GM18867 (cell line): ENCODE measurements at regions not wholly inside any gene's neighbourhood (a gene's known extent, or its start where the extent isn't known, plus 50 kb on each side); places are given as distances from the start of the nearest gene placed in this dataset.
"Not testable (repeated sequence)": the region's sequence is repeated elsewhere in the genome, so short reads cannot be mapped to it uniquely, and the experiment has no call there.

Experiments
- ATAC-seq: cut with Tn5 transposase; IDR thresholded peaks from one replicate; pipeline ENCODE4 v1.9.1; 2021; ENCODE audit warnings: mild to moderate bottlenecking, moderate library complexity; ENCODE audit not compliant: unreplicated experiment

DNA sequence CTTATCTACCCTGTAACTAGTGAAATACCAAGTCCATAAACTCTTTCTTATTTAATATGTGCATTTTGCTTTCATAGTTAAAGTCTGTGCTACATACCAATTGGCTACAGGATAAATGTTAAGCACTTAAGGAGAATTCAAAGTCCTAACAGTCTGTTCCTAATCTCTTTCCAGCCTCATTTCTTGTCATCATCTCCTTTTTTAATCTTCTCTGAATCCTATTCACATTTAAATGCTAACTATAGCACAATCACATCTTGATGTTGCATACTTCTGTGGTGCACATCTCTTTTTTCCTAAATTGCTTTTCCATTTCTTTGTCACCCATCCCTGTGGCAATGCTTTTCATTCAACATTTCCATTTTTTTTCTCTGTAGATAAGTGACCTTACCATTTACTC, 996.1 kb upstream of the TYRP1 start:
- no peak for ATAC-seq

DNA sequence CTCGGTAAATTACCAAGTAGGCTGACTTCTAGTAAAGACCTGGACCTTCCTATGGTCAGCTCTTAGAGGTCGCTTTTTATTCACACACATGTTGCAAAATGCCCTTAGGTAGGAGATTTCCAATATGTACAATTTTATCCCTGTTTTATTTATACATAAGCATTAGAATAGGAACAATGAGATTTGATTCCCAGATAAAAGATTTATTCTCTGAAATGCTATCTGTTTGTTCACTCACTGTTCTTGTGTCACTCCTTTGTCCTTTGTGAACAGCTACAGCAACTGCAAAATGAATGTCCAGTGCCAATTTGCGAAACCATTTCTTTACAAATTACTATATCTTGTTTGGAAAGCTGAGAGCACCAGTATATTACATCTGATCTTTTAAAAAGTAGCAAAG, 991.5 kb upstream of the TYRP1 start:
- no peak for ATAC-seq

DNA sequence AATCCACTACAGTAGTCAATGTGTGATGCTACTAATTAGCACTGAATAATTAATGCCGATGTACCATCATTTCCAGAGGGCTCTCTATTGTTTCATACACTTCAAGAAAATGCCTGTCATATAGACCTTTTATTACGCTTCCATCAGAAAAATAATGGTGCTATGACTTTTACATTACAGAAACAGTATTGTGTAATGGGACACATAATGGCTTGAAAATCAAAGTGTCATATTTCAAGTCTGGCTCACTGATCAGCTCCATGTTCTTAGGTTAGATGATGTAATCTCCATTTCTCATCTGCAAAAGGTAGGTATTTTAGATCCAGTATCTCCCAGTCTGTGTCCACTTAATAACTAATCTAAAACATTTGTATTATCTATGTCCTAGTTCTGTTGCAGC, 990.6 kb upstream of the TYRP1 start:
- ATAC-seq: no peak

DNA sequence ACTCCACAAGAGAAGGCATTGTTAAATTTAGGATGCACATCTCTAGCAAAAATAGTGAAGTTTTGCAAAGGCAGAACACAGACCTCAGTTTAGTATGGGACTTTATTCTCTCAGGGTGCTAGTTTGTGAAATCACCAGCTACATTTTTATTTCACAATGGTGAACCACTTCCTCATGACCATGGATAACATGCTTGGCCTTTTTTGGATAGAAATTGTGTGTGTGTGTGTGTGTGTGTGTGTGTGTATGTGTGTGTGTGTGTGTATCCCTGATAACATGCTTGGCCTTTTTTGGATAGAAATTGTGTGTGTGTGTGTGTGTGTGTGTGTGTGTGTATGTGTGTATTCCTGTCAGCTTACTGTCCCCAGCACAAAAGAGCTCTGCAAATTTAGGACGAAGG, 989.0 kb upstream of the TYRP1 start:
- ATAC-seq: not testable (repeated sequence)

DNA sequence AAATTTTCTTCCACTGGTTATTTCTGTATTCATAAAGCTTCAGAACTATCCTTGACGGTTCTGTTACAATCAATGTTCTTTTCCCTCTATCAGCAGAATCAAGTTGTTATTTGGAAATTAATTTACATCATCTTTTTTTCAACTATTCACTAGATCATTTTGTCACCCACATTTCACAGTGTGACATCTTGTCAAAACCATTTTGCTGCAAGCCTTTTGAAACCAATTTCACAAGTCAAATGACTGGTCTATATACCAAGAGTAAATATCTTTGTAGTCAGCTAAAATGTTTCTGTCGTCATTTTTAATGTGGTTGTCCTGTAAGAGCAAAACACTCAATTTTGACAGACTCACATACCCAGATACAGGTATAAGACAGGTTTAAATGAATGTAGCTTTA, 984.3 kb upstream of the TYRP1 start:
- no peak for ATAC-seq

DNA sequence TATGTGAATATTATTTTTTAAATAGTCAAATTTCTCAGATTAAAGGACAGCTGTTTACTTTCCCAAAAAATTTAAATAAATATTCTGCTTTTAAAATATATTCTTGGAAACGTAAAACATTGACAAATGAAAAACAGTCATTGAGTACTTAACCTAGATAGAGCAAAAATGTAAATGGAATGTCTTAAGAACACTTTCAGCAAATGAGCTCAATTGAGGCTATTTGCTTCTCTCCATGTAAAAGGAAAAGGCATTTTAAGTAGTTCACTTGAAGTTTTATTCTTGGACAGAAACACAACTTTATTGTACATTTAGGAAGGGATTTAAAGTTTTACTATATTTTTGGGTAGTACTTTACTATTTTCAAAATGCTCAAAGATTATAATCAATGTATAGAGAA, 983.6 kb upstream of the TYRP1 start:
- ATAC-seq: no peak

DNA sequence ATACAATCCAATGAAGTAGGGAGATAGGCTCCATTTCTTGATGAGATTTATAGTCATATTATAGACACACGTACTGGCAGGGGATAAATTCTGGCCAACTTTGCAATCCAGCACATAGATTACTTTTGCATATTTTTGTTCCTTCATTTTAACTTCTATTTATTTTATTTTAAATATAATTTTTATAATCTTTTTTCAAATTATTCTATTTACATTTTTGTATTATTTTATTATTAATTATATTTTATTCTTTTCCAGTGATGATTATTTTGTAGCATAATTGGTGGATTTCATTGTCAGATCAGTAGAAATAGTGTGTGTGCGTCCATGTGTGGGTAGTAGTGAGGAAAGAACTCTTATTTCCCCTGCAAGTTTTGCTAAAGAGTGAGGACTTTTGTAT, 980.1 kb upstream of the TYRP1 start:
- no peak for ATAC-seq

DNA sequence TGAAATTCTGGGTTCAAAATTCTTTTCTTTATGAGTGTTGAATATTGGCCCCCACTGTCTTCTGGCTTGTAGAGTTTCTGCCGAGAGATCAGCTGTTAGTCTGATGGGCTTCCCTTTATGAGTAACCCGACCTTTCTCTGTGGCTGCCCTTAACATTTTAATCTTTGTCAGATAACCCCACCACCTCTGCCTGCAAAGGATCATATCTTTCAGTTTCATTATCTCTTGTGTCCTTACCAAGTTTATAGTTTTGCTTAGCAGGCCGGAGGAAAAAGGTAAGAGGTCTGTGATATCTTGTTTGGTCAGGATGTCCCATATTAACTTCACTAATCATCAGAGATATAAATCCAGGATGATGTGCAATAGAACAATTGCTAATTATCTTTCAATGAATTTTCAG, 970.2 kb upstream of the TYRP1 start:
- ATAC-seq: no peak

DNA sequence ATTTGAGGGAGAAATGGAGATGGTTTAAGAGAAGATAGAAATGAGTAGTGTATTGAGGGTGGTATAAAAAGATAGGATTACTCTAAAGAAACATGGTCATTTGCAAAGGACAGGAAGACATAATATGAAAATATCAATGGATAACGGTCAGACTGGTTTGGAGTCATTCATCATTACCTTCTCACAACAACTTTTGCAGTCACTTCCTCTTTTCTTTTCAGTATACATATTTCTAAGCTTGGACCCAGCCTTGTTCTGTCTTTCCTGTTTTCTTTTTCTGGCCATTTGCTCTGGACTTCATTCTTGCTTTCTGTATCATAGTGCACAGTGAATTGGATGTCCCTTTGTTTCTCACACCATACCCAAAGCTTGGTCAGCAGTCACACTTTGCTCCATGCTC, 966.5 kb upstream of the TYRP1 start:
- no peak for ATAC-seq

DNA sequence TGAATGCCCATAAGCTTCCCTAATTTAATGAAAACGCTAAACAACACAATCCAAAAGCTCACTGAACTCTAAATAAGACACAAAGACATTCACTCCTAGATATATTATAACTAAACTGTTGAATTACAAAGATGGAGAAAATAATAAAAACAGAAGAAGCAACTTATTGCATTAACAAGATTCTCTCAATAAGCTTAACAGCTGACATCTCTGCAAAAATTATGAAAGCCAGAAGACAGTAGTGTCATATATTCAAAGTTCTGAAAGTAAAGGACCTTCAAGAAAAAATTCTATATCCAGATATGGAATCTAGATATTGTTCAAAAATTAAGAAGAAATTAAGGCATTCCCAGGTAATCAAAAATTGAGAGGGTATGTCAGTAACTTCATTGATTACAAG, 957.8 kb upstream of the TYRP1 start:
- ATAC-seq: no peak

DNA sequence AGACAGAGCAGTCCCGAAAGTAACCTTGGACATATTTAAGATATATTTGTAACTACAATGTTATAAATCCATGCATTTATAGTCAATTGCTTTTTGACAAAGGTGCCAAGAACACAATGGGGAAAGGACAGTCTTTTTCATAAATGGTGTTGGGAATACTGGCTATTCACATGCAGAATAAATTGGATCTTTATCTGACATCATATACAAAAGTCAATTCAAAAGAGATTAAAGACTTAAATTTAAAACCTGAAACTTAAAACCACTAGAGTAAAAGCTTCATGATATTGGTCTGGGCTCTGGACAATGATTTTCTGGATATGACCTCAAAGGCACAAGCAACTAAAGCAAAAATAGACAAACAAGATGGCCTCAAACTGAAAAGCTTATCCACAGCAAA, 950.7 kb upstream of the TYRP1 start:
- no peak for ATAC-seq

DNA sequence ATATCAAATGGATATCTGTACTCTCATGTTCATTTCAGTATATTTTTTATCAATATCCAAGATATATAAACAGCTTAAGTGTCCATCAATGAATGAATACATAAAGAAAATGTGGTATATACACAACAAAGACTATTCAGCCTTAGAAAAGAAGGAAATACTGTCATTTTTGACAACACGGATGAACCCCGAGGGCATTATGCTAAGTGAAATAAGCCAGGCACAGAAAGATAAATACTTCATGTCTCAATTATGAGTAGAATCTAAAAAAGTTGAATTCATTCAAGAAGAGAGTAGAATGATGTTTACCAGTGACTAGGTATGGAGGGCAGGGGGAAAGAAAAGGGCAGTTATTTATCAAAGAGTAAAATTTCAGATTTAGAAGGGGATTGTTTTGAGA, 949.8 kb upstream of the TYRP1 start:
- no peak for ATAC-seq

DNA sequence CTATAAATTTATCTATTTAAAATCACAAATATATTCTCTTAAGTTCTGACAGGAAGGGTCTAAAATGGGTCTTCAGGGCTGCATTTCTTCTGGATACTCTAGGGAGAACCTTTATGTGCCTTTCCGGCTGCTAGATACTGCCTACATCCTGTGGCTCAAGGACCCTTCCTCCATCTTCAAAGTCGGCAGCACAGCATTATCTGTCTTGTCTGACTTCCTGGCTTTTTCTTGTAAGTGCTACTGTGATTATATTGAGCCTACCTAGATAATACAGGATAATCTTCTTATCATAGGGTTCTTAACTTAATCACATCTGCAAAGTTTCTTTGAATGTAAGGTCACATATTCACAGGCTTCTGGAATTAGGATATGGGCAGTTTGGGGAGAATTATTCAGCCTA, 943.8 kb upstream of the TYRP1 start:
- ATAC-seq: no peak

DNA sequence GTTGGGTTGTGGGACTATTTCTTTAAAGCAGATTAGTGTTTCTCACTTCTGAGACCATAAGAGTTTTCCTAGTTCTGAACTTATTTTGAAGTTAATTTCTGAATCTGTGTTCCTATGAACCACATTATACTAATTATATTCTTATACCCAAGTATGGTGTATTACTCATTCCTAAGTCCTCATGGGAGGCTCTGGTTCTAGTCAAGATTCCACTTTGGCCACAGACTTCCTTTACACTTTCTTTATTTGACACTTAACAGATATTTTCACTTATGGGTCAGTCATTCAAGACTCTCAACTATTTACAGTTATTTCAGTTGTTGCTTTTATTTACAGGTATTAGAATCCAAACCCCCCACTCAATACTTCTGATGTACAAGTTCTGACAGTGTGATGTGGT, 937.2 kb upstream of the TYRP1 start:
- ATAC-seq: no peak

DNA sequence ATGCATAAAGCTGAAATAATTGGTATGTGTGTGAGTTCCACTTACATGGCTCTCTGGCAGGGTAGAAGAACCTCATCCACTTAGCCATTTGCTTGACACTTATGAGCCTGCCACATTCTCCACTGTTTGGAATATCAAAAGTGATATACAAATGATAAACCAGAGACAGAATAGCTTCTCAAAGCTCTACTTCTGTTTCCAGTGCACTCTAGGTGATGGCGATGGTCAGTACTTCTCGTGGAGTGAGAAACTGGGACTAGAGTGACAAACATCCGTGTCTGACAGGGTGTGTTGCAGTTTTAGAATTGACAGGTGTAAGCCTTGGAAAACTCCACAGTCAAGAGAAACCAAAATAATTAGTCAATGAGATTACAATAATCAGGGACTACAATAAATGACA, 935.8 kb upstream of the TYRP1 start:
- ATAC-seq: no peak

DNA sequence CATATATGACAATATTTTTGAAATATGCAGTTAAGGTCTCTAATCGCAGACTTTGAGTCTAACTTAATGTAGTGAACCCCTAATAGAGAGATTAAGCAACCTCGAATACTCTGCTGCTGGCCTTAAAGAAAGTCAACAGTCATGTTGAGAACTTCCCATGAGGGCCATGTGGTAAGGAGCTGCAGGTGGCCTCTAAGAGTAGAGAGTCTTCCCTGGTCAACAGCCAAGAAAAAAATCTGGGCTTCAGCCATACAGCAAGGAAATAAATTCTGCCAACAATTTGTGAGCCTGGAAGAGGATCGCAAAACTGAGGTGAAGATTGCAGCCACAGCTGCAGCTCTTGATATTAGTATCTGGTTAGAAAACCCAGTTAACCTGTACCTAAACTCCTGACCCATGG, 935.2 kb upstream of the TYRP1 start:
- no peak for ATAC-seq

DNA sequence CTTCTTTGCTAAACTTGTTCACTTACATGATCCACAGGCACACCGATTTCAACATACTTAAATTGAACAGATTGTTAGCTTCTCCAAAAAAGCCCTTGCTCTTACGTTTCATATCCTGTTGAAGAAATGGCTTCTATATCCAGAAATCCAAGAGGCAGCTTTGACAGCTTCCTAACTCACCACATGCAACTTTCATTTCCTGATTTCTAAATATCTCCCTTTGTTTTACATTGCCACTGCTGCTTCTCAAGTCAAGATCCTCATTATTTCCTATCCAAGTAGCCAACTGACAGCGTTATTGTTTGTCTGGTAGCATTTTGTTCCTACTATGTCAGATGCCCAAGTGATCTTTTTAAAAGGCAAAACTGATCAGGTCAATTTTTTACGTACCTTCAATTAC, 913.2 kb upstream of the TYRP1 start:
- ATAC-seq: no peak

DNA sequence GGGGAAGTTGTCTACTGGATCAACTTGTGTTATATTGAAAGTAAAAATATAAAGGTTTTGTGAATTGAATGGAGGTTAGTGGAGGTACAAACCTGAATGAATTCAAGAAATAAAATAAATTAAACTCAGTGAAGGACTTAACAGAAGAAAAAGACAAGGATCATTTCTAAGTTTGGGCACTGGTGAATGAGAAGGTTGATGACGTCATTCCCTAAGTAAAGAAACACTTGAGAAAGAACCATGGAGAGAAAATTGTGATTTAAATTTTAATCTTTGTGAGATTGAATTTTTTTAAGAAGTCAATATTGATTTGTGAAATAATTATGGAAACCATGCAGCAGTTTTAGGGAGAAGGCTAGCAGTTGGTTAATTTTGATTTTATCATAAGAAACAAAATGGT, 900.3 kb upstream of the TYRP1 start:
- no peak for ATAC-seq

DNA sequence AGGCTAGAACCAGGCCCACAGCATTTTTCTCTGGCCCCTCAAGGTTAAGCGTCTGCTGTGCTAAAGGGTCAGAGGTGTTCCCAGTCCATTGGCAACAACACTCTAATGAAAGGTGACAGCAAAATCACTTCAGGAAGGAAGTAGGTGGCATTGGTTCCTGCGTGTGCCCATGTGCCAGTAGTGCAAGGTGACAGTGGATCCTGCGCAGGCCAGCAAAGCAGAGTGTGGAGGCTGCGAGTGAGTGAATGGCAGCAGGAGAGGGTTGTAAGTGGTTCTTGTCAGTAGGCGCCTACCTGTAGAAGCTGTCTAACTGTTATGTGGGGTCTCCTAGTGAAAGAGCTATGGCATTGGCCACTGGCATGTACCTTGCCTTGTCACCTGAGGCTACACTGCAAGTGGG, 898.2 kb upstream of the TYRP1 start:
- ATAC-seq: no peak

DNA sequence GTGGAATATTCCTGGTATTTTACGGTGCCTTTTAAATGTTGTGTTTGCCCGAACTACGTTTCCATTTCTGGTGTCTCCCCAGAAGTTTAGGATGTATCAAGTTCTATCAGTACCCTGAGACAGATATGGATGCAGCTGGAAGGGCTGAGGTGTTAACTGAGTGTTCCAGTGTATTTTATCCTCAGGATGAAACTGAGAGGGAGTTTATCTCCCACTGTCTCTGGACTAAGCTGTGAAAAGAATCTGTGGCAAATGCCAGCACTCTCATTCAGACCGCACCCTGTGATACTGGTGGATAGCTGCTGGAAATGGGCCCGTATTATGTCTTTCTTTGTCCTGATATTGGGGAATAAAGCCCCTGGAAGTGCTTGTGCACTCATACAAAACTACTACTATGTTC, 887.2 kb upstream of the TYRP1 start:
- ATAC-seq: no peak

DNA sequence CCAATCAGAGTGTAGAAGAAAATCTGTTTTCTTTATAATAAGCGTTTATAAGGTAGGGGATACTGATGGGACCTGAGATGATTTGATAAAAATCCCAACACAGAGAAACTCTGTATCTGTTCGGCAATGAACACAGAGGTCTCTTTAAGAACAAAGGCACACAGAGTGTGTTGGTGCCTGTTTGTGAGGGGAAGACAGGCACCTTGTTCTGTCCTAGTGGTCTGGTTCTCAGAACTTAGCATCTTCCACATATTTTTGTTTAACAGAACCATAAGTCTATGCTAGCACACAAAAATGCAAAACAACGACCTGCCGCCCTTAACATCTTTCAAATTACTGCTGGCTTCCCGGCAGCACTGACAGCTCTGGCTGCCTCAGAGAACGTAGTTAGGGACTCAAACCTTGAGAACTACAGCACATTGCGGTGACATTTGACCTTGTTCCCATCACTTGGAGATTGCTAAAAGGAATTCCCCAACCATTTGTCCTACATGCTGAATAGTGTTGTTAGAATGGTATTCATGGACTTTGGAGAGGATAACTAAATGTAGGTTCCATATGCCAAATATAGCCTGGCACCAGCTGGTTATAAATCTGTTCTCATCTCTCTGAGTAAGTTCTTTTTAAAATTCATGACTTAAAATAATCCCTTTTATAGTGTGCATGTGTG, 871.7 kb upstream of the TYRP1 start:
- no peak for ATAC-seq

DNA sequence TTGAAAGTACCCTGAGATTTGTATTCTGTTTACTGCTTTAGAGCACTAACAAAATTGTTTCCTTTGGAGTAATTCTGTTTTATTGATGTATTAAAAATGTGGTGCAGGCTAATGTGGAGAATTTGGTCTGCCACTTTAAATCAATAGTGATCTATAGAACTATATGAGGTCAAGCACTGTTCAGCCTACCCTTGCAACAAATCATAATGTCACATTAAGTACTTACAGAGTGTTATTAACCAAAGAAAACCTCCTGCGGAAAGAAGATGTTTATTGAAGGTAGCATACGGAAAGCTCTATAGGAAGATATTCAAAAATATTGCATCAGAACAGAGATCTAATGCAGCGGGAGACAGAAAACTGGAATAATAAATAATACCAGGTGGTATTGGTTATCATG, 865.0 kb upstream of the TYRP1 start:
- ATAC-seq: no peak

DNA sequence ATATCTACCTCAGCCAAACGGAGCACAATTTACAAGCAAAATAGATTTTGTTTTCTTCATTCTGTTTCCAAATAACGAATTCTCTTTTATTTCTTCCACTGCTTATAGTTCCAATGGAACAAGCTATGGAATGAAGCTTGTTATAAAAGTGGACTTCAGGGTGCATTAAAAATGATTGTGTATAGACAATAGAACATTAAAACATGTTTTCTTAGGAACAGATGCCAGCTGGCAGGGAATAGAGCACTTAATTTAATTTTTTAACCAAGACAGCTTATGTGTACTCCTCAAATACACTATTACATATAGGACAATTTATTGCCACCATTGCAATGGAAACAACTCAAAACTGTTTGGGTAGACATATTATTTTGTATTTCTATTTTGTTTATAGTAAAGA, 860.1 kb upstream of the TYRP1 start:
- no peak for ATAC-seq

DNA sequence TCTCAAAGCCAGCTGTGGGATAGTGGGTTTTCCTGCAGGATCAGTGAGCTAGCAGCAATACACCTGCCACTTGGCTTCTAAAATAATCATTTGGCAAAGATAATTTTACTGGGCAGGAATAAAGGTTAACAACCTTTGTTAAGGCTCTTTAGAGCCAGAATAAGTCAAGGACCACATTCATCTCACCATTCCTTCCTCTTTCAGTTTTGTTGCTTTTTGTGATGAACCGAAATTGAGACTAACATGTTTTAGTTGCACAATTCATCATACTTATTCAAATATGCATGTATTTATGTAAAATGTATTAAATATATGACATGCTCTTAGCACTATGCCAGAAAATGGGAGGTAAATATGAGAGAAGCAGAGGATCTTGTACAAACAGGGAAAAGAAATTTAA, 824.4 kb upstream of the TYRP1 start:
- no peak for ATAC-seq
